ENCODE measurements at regions not wholly inside any gene's neighbourhood (a gene's known extent, or its start where the extent isn't known, plus 50 kb on each side); places are given as distances from the start of the nearest gene placed in this dataset.

DNA sequence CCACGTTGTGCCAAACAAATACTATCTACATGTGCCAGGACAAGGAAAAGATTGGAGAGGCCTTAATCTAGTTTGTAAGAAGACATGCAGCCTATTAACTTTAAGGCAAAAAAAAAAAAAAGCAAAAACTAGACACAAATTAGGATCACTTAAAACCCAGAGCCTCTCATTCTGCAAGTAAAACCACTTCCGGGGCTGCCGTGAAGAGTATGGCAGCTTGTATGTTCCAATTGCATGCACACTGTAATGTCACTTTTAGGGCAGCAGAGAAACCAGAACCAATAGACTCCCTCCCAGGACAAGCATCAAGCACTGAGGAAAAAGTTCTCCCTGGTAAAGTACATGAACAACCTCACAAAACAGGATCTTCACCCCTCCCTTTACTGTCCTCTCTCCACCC is 70.6 kb downstream of the RSL24D1 start:
- no peak overlapping the region for H3K4me3 ChIP-seq (replicated peaks in 1 of 3; ENCODE audit: low read depth in 2 of 3, low read length in 3 of 3)
- Mint-ChIP-seq H3K4me1 (no peaks in the 10 kb centered on the region), H3K27ac (no peak overlapping the region), H3K9me3 (peaks cover 0 to 2% (median 0%) of the 10 kb centered on the region in 7 donors), H3K36me3 (no peaks in the 10 kb centered on the region), H3K27me3 (ENCODE audit: low read depth in 3 of 3) (no peaks in the 10 kb centered on the region), H3K4me3 (no peak overlapping the region)
- no peaks in the 10 kb centered on the region for H4K20me1 ChIP-seq (ENCODE audit: insufficient read depth, low read length)
- no peaks in the 10 kb centered on the region for H3K4me1 ChIP-seq (ENCODE audit: control insufficient read depth in 1 of 2, insufficient read depth in 2 of 2, low read length in 2 of 2)
- no peak for DNase-seq
- no peak overlapping the region for H3K4me2 ChIP-seq (replicated peaks; ENCODE audit: extremely low read depth, low read length, poor library complexity, severe bottlenecking)
- no peak overlapping the region for H2AFZ ChIP-seq (ENCODE audit: insufficient read depth, low read depth, low read length, poor library complexity, severe bottlenecking)
- no peaks in the 10 kb centered on the region for H3K79me2 ChIP-seq (ENCODE audit: insufficient read depth, low read length)
- TF ChIP-seq CTCF (IDR thresholded peaks at IDR 0.05) = no peak
- H3K9me3 ChIP-seq (replicated peaks in 1 of 2; ENCODE audit: control insufficient read depth in 1 of 2, insufficient read depth in 1 of 2, low read length in 2 of 2) = no peaks in the 10 kb centered on the region
- no peak overlapping the region for H3K9ac ChIP-seq (ENCODE audit: insufficient read depth, low read length, poor library complexity, severe bottlenecking)
- 100% methylated on average over 2 of the region's 3 CpGs for WGBS (ENCODE audit: insufficient coverage)
- H3K27me3 ChIP-seq (ENCODE audit: control insufficient read depth in 2 of 2, insufficient read depth in 2 of 2, low read length in 2 of 2) = no peaks in the 10 kb centered on the region
- no peak overlapping the region for H3K27ac ChIP-seq (ENCODE audit: low read depth in 1 of 2, low read length in 2 of 2)
- H3K36me3 ChIP-seq (replicated peaks in 1 of 2; ENCODE audit: control insufficient read depth in 1 of 2, insufficient read depth in 2 of 2, low read length in 2 of 2) = no peaks in the 10 kb centered on the region
- intact Hi-C loops (cut with micrococcal nuclease) = no loop called here

DNA sequence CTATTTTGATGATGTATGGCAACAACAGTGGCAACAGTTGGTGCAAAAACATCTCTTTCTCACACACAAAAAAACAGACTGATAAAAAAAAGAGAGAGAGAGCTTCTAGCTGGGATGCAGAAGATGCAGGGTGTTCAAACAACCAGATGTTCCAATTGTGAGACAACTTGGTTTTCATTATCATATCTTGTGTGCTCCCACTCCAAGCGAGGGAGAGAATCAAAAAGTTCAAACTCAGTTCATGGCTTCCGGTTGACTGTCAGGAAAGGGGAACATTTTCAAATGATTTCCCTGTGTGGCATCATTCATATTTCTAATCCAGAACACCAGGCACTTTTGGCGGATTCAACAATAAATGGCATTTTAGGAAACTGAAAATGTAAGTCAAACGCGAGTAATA is 72.1 kb downstream of the RSL24D1 start:
- Mint-ChIP-seq H3K9me3 (peaks cover 0 to 2% (median 0%) of the 10 kb centered on the region in 7 donors), H3K27ac (no peak overlapping the region), H3K4me1 (no peaks in the 10 kb centered on the region), H3K4me3 (no peak overlapping the region), H3K36me3 (no peaks in the 10 kb centered on the region), H3K27me3 (ENCODE audit: low read depth in 3 of 3) (no peaks in the 10 kb centered on the region)
- H3K27ac ChIP-seq (ENCODE audit: low read depth in 1 of 2, low read length in 2 of 2) = no peak overlapping the region
- no peak for DNase-seq
- no peak overlapping the region for H3K9ac ChIP-seq (ENCODE audit: insufficient read depth, low read length, poor library complexity, severe bottlenecking)
- WGBS (ENCODE audit: insufficient coverage) = no CpG with 5 or more reads among the region's 5 CpGs
- H4K20me1 ChIP-seq (ENCODE audit: insufficient read depth, low read length) = no peaks in the 10 kb centered on the region
- intact Hi-C loops (cut with micrococcal nuclease) = no loop called here
- no peak overlapping the region for H2AFZ ChIP-seq (ENCODE audit: insufficient read depth, low read depth, low read length, poor library complexity, severe bottlenecking)
- H3K79me2 ChIP-seq (ENCODE audit: insufficient read depth, low read length) = no peaks in the 10 kb centered on the region
- no peaks in the 10 kb centered on the region for H3K4me1 ChIP-seq (ENCODE audit: control insufficient read depth in 1 of 2, insufficient read depth in 2 of 2, low read length in 2 of 2)
- no peaks in the 10 kb centered on the region for H3K9me3 ChIP-seq (replicated peaks in 1 of 2; ENCODE audit: control insufficient read depth in 1 of 2, insufficient read depth in 1 of 2, low read length in 2 of 2)
- no peak for TF ChIP-seq CTCF (IDR thresholded peaks at IDR 0.05)
- no peaks in the 10 kb centered on the region for H3K27me3 ChIP-seq (ENCODE audit: control insufficient read depth in 2 of 2, insufficient read depth in 2 of 2, low read length in 2 of 2)
- H3K4me2 ChIP-seq (replicated peaks; ENCODE audit: extremely low read depth, low read length, poor library complexity, severe bottlenecking) = no peak overlapping the region
- H3K36me3 ChIP-seq (replicated peaks in 1 of 2; ENCODE audit: control insufficient read depth in 1 of 2, insufficient read depth in 2 of 2, low read length in 2 of 2) = no peaks in the 10 kb centered on the region
- no peak overlapping the region for H3K4me3 ChIP-seq (replicated peaks in 1 of 3; ENCODE audit: low read depth in 2 of 3, low read length in 3 of 3)
